ENCODE measurements at regions not wholly inside any gene's neighbourhood (a gene's known extent, or its start where the extent isn't known, plus 50 kb on each side); places are given as distances from the start of the nearest gene placed in this dataset.

GRCh38 chr11:134843735-134844134 lies 431.7 kb upstream of the B3GAT1 start:
- H3K9me3 ChIP-seq (ENCODE audit: control insufficient read depth, insufficient read depth, low read depth, low read length): no peaks in the 10 kb centered on the region

GRCh38 chr11:134843020-134843419 lies 431.0 kb upstream of the B3GAT1 start:
- ChIA-PET CTCF (no interaction called here), POLR2A (no interaction called here)
- Histone ChIP-seq H3K4me3 (ENCODE audit: low read depth in 2 of 2, low read length in 2 of 2) (no peak overlapping the region), H3K27me3 (ENCODE audit: control insufficient read depth, insufficient read depth, low read length) (peaks cover 12% of the 10 kb centered on the region), H3K9me3 (ENCODE audit: control insufficient read depth, insufficient read depth, low read depth, low read length) (no peaks in the 10 kb centered on the region), H3K4me1 (ENCODE audit: control insufficient read depth, insufficient read depth, low read length) (no peaks in the 10 kb centered on the region), H3K36me3 (ENCODE audit: control insufficient read depth, insufficient read depth, low read length) (no peaks in the 10 kb centered on the region), H3K27ac (ENCODE audit: low read length) (no peak overlapping the region)
- DNase-seq (ENCODE audit: low read depth, low spot score): no peak
- TF ChIP-seq CTCF (IDR thresholded peaks at IDR 0.05) (no peak), REST (IDR thresholded peaks at IDR 0.05; ENCODE audit: insufficient read depth in 1 of 2, low read depth in 2 of 2, low read length in 1 of 2) (no peak), TCF7L2 (IDR thresholded peaks at IDR 0.05; ENCODE audit: low read depth, low read length) (no peak), POLR2AphosphoS5 (IDR thresholded peaks at IDR 0.05; ENCODE audit: low read depth, low read length) (no peak), SIN3A (IDR thresholded peaks at IDR 0.05; ENCODE audit: borderline replicate concordance, insufficient read depth, low read depth, low read length) (no peak)
- BruUV-seq (replicated peaks): no TSS peak
- in situ Hi-C loops (cut with HindIII; ENCODE audit: low pct_unique_long_range_greater_than_20kb, low sequenced_read_pairs) (no loop called here), intact Hi-C loops (cut with micrococcal nuclease; ENCODE audit: unreplicated experiment) (no loop called here)
- ATAC-seq: no peak

More at GRCh38 chr11:134843735-134844134, 431.7 kb upstream of the B3GAT1 start:
- BruUV-seq (replicated peaks): no TSS peak
- Histone ChIP-seq H3K36me3 (ENCODE audit: control insufficient read depth, insufficient read depth, low read length) (no peaks in the 10 kb centered on the region), H3K4me1 (ENCODE audit: control insufficient read depth, insufficient read depth, low read length) (no peaks in the 10 kb centered on the region), H3K27me3 (ENCODE audit: control insufficient read depth, insufficient read depth, low read length) (peaks cover 12% of the 10 kb centered on the region), H3K4me3 (ENCODE audit: low read depth in 2 of 2, low read length in 2 of 2) (no peak overlapping the region), H3K27ac (ENCODE audit: low read length) (no peak overlapping the region)
- intact Hi-C loops (cut with micrococcal nuclease; ENCODE audit: unreplicated experiment) (no loop called here), in situ Hi-C loops (cut with HindIII; ENCODE audit: low pct_unique_long_range_greater_than_20kb, low sequenced_read_pairs) (no loop called here)
- TF ChIP-seq TCF7L2 (IDR thresholded peaks at IDR 0.05; ENCODE audit: low read depth, low read length) (no peak), CTCF (IDR thresholded peaks at IDR 0.05) (no peak), REST (IDR thresholded peaks at IDR 0.05; ENCODE audit: insufficient read depth in 1 of 2, low read depth in 2 of 2, low read length in 1 of 2) (no peak), SIN3A (IDR thresholded peaks at IDR 0.05; ENCODE audit: borderline replicate concordance, insufficient read depth, low read depth, low read length) (no peak), POLR2AphosphoS5 (IDR thresholded peaks at IDR 0.05; ENCODE audit: low read depth, low read length) (no peak)
- ChIA-PET POLR2A (no interaction called here), CTCF (no interaction called here)
- no peak for DNase-seq (ENCODE audit: low read depth, low spot score)
- no peak for ATAC-seq

Data from Panc1 (cell line).